PFSK-1 (cell line): ENCODE measurements at regions not wholly inside any gene's neighbourhood (a gene's known extent, or its start where the extent isn't known, plus 50 kb on each side); places are given as distances from the start of the nearest gene placed in this dataset.

ENCODE experiments used
- FOXP2 ChIP-seq: optimal IDR thresholded peaks from 2 replicates; pipeline ENCODE3; 2011; ENCODE audit warnings: borderline replicate concordance, control low read depth, inconsistent platforms; ENCODE audit not compliant: insufficient read depth; ENCODE audit errors: extremely low read length, extremely low read depth
- POLR2AphosphoS5 ChIP-seq: IDR thresholded peaks from 2 replicates; pipeline ENCODE4 v1.6.1; 2012; ENCODE audit warnings: low read depth, mild to moderate bottlenecking, control low read depth, low read length, moderate library complexity
- REST ChIP-seq, 2 experiments: IDR thresholded peaks; 2 replicates each; pipeline versions ENCODE4 v1.6.1 to v1.8.0; 2011 to 2012; ENCODE audit warnings: low read depth in 2 of 2, low read length in 2 of 2, control low read depth in 1 of 2, inconsistent platforms in 1 of 2, mild to moderate bottlenecking in 1 of 2, moderate library complexity in 1 of 2; ENCODE audit not compliant: insufficient read depth in 1 of 2
- SIN3A ChIP-seq: IDR thresholded peaks from 2 replicates; pipeline ENCODE4 v1.6.1; 2012; ENCODE audit warnings: mild to moderate bottlenecking, low read length, moderate library complexity, borderline replicate concordance; ENCODE audit not compliant: insufficient read depth
- TAF1 ChIP-seq: IDR thresholded peaks from 2 replicates; pipeline ENCODE4 v1.6.1; 2012; ENCODE audit warnings: low read length, control low read depth, borderline replicate concordance; ENCODE audit not compliant: insufficient read depth

- TF ChIP-seq REST (IDR thresholded peaks at IDR 0.05; ENCODE audit: insufficient read depth in 1 of 2, low read depth in 2 of 2, low read length in 2 of 2), result no peak
- no peak for TF ChIP-seq POLR2AphosphoS5
- no peak for TF ChIP-seq SIN3A
- TF ChIP-seq TAF1, result no peak
- TF ChIP-seq FOXP2, result no peak
Observed at GRCh38 chr20:51125780-51126179, 102.9 kb upstream of the KCNG1 start.
